PC-9 (cell line): ENCODE measurements at regions not wholly inside any gene's neighbourhood (a gene's known extent, or its start where the extent isn't known, plus 50 kb on each side); places are given as distances from the start of the nearest gene placed in this dataset.

Experiments used
- BruUV-seq: library from RNA; stranded (reverse); fragments of 400-500 nt; replicated peaks from 2 replicates; lab custom pipeline; 2021; lab: Mats Ljungman, UMichigan
- CTCF ChIA-PET: fragments of 300-600 bp; sonication (Branson Sonifier 250); formaldehyde crosslinking; loops from one replicate; lab custom pipeline; 2022; ENCODE audit warnings: antibody characterized with exemption; lab: Charles Lee
- POLR2A ChIA-PET: fragments of 300-600 bp; sonication (Branson Sonifier 250); formaldehyde crosslinking; loops from one replicate; lab custom pipeline; 2022; ENCODE audit warnings: antibody characterized with exemption; ENCODE audit not compliant: unreplicated experiment; lab: Charles Lee
- DNase-seq, 2 experiments: peaks; one replicate each; pipeline versions ENCODE4 v3.0.0 to v3.0.0-alpha.2; 2015 to 2022; ENCODE audit warnings: mixed read lengths in 1 of 2
- H2AFZ ChIP-seq: fragments of 200-600 bp; sonication (generic); 2 replicates; pipeline ENCODE4 v1.8.1; 2017; ENCODE audit warnings: antibody characterized with exemption
- H3F3A ChIP-seq: fragments of 200-600 bp; sonication (generic); 2 replicates; pipeline ENCODE4 v1.8.1; 2017; ENCODE audit warnings: antibody characterized with exemption, mild to moderate bottlenecking, low read depth; ENCODE audit not compliant: insufficient read depth
- H3K27ac ChIP-seq: fragments of 200-600 bp; sonication (generic); 2 replicates; pipeline ENCODE4 v1.6.1; 2016; ENCODE audit warnings: mixed run types
- H3K27me3 ChIP-seq: fragments of 200-600 bp; sonication (generic); 2 replicates; pipeline ENCODE4 v1.6.1; 2016; ENCODE audit warnings: low read depth, mixed run types; ENCODE audit not compliant: insufficient read depth
- H3K36me3 ChIP-seq: fragments of 200-600 bp; sonication (generic); 2 replicates; pipeline ENCODE4 v1.6.1; 2016; ENCODE audit warnings: low read depth, mixed run types
- H3K4me1 ChIP-seq: fragments of 200-600 bp; sonication (generic); replicated peaks from 2 replicates; pipeline ENCODE4 v1.6.1; 2016; ENCODE audit warnings: mixed run types; ENCODE audit not compliant: insufficient read depth
- H3K4me2 ChIP-seq: fragments of 200-600 bp; sonication (generic); 2 replicates; pipeline ENCODE4 v1.6.1; 2017; ENCODE audit warnings: mixed run types
- H3K4me3 ChIP-seq: fragments of 200-600 bp; sonication (generic); 2 replicates; pipeline ENCODE4 v1.6.1; 2016; ENCODE audit warnings: mixed run types
- H3K79me2 ChIP-seq: fragments of 200-600 bp; sonication (generic); 2 replicates; pipeline ENCODE4 v1.6.1; 2017; ENCODE audit warnings: low read depth, mixed run types
- H3K9me2 ChIP-seq: fragments of 200-600 bp; sonication (generic); 2 replicates; pipeline ENCODE4 v1.8.1; 2017; ENCODE audit warnings: mild to moderate bottlenecking; ENCODE audit not compliant: insufficient read depth
- H3K9me3 ChIP-seq: fragments of 200-600 bp; sonication (generic); 2 replicates; pipeline ENCODE4 v1.8.1; 2016; ENCODE audit warnings: low read depth; ENCODE audit not compliant: insufficient read depth
- H4K20me1 ChIP-seq: fragments of 200-600 bp; sonication (generic); 2 replicates; pipeline ENCODE4 v1.8.1; 2017; ENCODE audit not compliant: insufficient read depth
- CTCF ChIP-seq: fragments of 200-600 bp; sonication (generic); conservative IDR thresholded peaks from 2 replicates; pipeline ENCODE4 v1.6.1; 2017; ENCODE audit warnings: mixed run types, antibody characterized with exemption, mild to moderate bottlenecking, moderate library complexity
- EZH2 ChIP-seq: fragments of 200-600 bp; sonication (generic); IDR thresholded peaks from 2 replicates; pipeline ENCODE4 v1.8.0; 2017; ENCODE audit warnings: antibody characterized with exemption, low read depth
- intact Hi-C: fragments of 100-400 bp; cut with micrococcal nuclease; formaldehyde crosslinking; loops from one replicate; pipeline ENCODE4 v1.10.0; 2022; ENCODE audit not compliant: unreplicated experiment

- no TSS peak for BruUV-seq
- no peaks in the 10 kb centered on the region for H3K9me2 ChIP-seq
- H3K27ac ChIP-seq: no peak overlapping the region
- no peaks in the 10 kb centered on the region for H3K4me1 ChIP-seq
- H3F3A ChIP-seq: no peaks in the 10 kb centered on the region
- H4K20me1 ChIP-seq: no peaks in the 10 kb centered on the region
- no peak overlapping the region for H3K4me3 ChIP-seq
- no peaks in the 10 kb centered on the region for H3K79me2 ChIP-seq
- DNase-seq: no peak
- no peak overlapping the region for H3K4me2 ChIP-seq
- H3K36me3 ChIP-seq: no peaks in the 10 kb centered on the region
- H3K9me3 ChIP-seq: no peaks in the 10 kb centered on the region
- ChIA-PET CTCF (no interaction called here), POLR2A (no interaction called here)
- no peak for TF ChIP-seq EZH2
- TF ChIP-seq CTCF: no peak
- no peak overlapping the region for H2AFZ ChIP-seq
- intact Hi-C loops: no loop called here
- H3K27me3 ChIP-seq: peaks cover 43% of the 10 kb centered on the region
These were observed 520.7 kb downstream of the QKI start for GRCh38 chr6:163935158-163935762.

- Histone ChIP-seq H3F3A (no peaks in the 10 kb centered on the region), H3K4me1 (no peaks in the 10 kb centered on the region), H2AFZ (no peak overlapping the region), H3K9me2 (no peaks in the 10 kb centered on the region), H4K20me1 (no peaks in the 10 kb centered on the region), H3K27ac (no peak overlapping the region), H3K27me3 (peaks cover 41% of the 10 kb centered on the region), H3K4me2 (no peak overlapping the region), H3K36me3 (no peaks in the 10 kb centered on the region), H3K79me2 (no peaks in the 10 kb centered on the region), H3K4me3 (no peak overlapping the region), H3K9me3 (no peaks in the 10 kb centered on the region)
- ChIA-PET POLR2A (no interaction called here), CTCF (no interaction called here)
- TF ChIP-seq CTCF (no peak), EZH2 (no peak)
- no TSS peak for BruUV-seq
- DNase-seq: no peak
- intact Hi-C loops: no loop called here
These were observed 515.5 kb downstream of the QKI start for GRCh38 chr6:163930012-163930411.

GRCh38 chr6:163929538-163929937 is 515.0 kb downstream of the QKI start:
- Histone ChIP-seq H4K20me1 (no peaks in the 10 kb centered on the region), H3F3A (no peaks in the 10 kb centered on the region), H3K27me3 (peaks cover 41% of the 10 kb centered on the region), H2AFZ (no peak overlapping the region), H3K79me2 (no peaks in the 10 kb centered on the region), H3K27ac (no peak overlapping the region), H3K9me2 (no peaks in the 10 kb centered on the region), H3K36me3 (no peaks in the 10 kb centered on the region), H3K4me1 (no peaks in the 10 kb centered on the region), H3K4me3 (no peak overlapping the region), H3K4me2 (no peak overlapping the region), H3K9me3 (no peaks in the 10 kb centered on the region)
- ChIA-PET POLR2A (no interaction called here), CTCF (no interaction called here)
- no TSS peak for BruUV-seq
- no peak for DNase-seq
- TF ChIP-seq EZH2 (no peak), CTCF (no peak)
- intact Hi-C loops: no loop called here
